ENCODE measurements at regions not wholly inside any gene's neighbourhood (a gene's known extent, or its start where the extent isn't known, plus 50 kb on each side); places are given as distances from the start of the nearest gene placed in this dataset.

GRCh38 chr19:33871605-33872004 is 74.9 kb downstream of the KCTD15 start:
- DNase-seq (no peak), ATAC-seq (ENCODE audit: poor library complexity) (no peak)
- Mint-ChIP-seq H3K27me3 (peaks cover 41% of the 10 kb centered on the region), H3K4me1 (ENCODE audit: low read depth) (no peaks in the 10 kb centered on the region), H3K27ac (no peak overlapping the region), H3K9me3 (no peaks in the 10 kb centered on the region), H3K4me3 (no peak overlapping the region), H3K36me3 (ENCODE audit: low read depth) (no peaks in the 10 kb centered on the region)
- Histone ChIP-seq H3K36me3 (ENCODE audit: insufficient read depth, low read length) (no peaks in the 10 kb centered on the region), H3K4me1 (ENCODE audit: insufficient read depth, low read length) (no peaks in the 10 kb centered on the region), H3K9me3 (ENCODE audit: control insufficient read depth in 1 of 2, insufficient read depth in 1 of 2, low read length in 2 of 2) (peaks cover 0 to 6% of the 10 kb centered on the region in 2 experiments), H3K27ac (ENCODE audit: low read depth in 1 of 2, low read length in 2 of 2) (no peak overlapping the region), H3K4me3 (ENCODE audit: low read length) (no peak overlapping the region), H3K27me3 (ENCODE audit: control insufficient read depth in 1 of 2, insufficient read depth in 2 of 2, low read length in 2 of 2) (peaks cover 0 to 6% of the 10 kb centered on the region in 2 experiments)
- POLR2A ChIA-PET: no interaction called here
- CTCF ChIA-PET: no interaction called here
- intact Hi-C loops (cut with DNase I, micrococcal nuclease): no loop called here
- no peak for TF ChIP-seq CTCF (IDR thresholded peaks at IDR 0.05)

- Mint-ChIP-seq H3K27me3 (peaks cover 39% of the 10 kb centered on the region), H3K4me3 (no peak overlapping the region), H3K4me1 (ENCODE audit: low read depth) (no peaks in the 10 kb centered on the region), H3K27ac (no peak overlapping the region), H3K36me3 (ENCODE audit: low read depth) (no peaks in the 10 kb centered on the region), H3K9me3 (no peaks in the 10 kb centered on the region)
- ATAC-seq (ENCODE audit: poor library complexity) (no peak), DNase-seq (no peak)
- no peak overlapping the region for H3K27ac ChIP-seq (ENCODE audit: low read depth in 1 of 2, low read length in 2 of 2)
- H3K36me3 ChIP-seq (ENCODE audit: insufficient read depth, low read length): no peaks in the 10 kb centered on the region
- TF ChIP-seq CTCF (IDR thresholded peaks at IDR 0.05): no peak
- peaks cover 0 to 6% of the 10 kb centered on the region in 2 experiments for H3K9me3 ChIP-seq (ENCODE audit: control insufficient read depth in 1 of 2, insufficient read depth in 1 of 2, low read length in 2 of 2)
- no peaks in the 10 kb centered on the region for H3K4me1 ChIP-seq (ENCODE audit: insufficient read depth, low read length)
- POLR2A ChIA-PET: no interaction called here
- intact Hi-C loops (cut with DNase I, micrococcal nuclease): no loop called here
- H3K4me3 ChIP-seq (ENCODE audit: low read length): no peak overlapping the region
- peaks cover 0 to 6% of the 10 kb centered on the region in 2 experiments for H3K27me3 ChIP-seq (ENCODE audit: control insufficient read depth in 1 of 2, insufficient read depth in 2 of 2, low read length in 2 of 2)
- CTCF ChIA-PET: no interaction called here
Measured at GRCh38 chr19:33872445-33873320, 76.0 kb downstream of the KCTD15 start.

GRCh38 chr19:33875071-33875470 is 78.4 kb downstream of the KCTD15 start:
- no peak for TF ChIP-seq CTCF (IDR thresholded peaks at IDR 0.05)
- Mint-ChIP-seq H3K4me1 (ENCODE audit: low read depth) (no peaks in the 10 kb centered on the region), H3K9me3 (no peaks in the 10 kb centered on the region), H3K27ac (no peak overlapping the region), H3K36me3 (ENCODE audit: low read depth) (no peaks in the 10 kb centered on the region), H3K4me3 (no peak overlapping the region), H3K27me3 (peaks cover 29% of the 10 kb centered on the region)
- ChIA-PET POLR2A (no interaction called here), CTCF (no interaction called here)
- intact Hi-C loops (cut with DNase I, micrococcal nuclease): no loop called here
- H3K27ac ChIP-seq (ENCODE audit: low read depth in 1 of 2, low read length in 2 of 2): no peak overlapping the region
- peaks cover 0 to 6% of the 10 kb centered on the region in 2 experiments for H3K27me3 ChIP-seq (ENCODE audit: control insufficient read depth in 1 of 2, insufficient read depth in 2 of 2, low read length in 2 of 2)
- no peaks in the 10 kb centered on the region for H3K36me3 ChIP-seq (ENCODE audit: insufficient read depth, low read length)
- no peaks in the 10 kb centered on the region for H3K4me1 ChIP-seq (ENCODE audit: insufficient read depth, low read length)
- H3K9me3 ChIP-seq (ENCODE audit: control insufficient read depth in 1 of 2, insufficient read depth in 1 of 2, low read length in 2 of 2): no peaks in the 10 kb centered on the region
- ATAC-seq (ENCODE audit: poor library complexity): no peak
- no peak for DNase-seq
- no peak overlapping the region for H3K4me3 ChIP-seq (ENCODE audit: low read length)

Data from CD4-positive, alpha-beta T cell (primary cell).